Neuron (in vitro differentiated cells): ENCODE measurements at regions not wholly inside any gene's neighbourhood (a gene's known extent, or its start where the extent isn't known, plus 50 kb on each side); places are given as distances from the start of the nearest gene placed in this dataset.

Experiments used
- H2AFZ ChIP-seq: one replicate; pipeline ENCODE4 v1.6.1; 2013; ENCODE audit warnings: low read depth, mild to moderate bottlenecking, inconsistent platforms, low read length, moderate library complexity
- H3K27me3 ChIP-seq: one replicate; pipeline ENCODE4 v1.6.1; 2013; ENCODE audit warnings: low read length; ENCODE audit not compliant: insufficient read depth
- H3K36me3 ChIP-seq: one replicate; pipeline ENCODE4 v1.6.1; 2013; ENCODE audit warnings: low read length; ENCODE audit not compliant: insufficient read depth
- H3K4me1 ChIP-seq: one replicate; pipeline ENCODE4 v1.6.1; 2013; ENCODE audit warnings: low read length; ENCODE audit not compliant: insufficient read depth
- H3K4me3 ChIP-seq: 2 replicates; pipeline ENCODE4 v1.5.1; 2013; ENCODE audit warnings: mild to moderate bottlenecking, low read length, moderate library complexity
- H3K9me3 ChIP-seq: one replicate; pipeline ENCODE4 v1.6.1; 2013; ENCODE audit warnings: low read length

GRCh38 chr16:65218348-65218747 lies 96.5 kb upstream of the CDH11 start:
- H3K4me3 ChIP-seq = no peak overlapping the region
- H3K36me3 ChIP-seq = no peaks in the 10 kb centered on the region
- H2AFZ ChIP-seq = no peak overlapping the region
- no peaks in the 10 kb centered on the region for H3K4me1 ChIP-seq
- no peaks in the 10 kb centered on the region for H3K9me3 ChIP-seq
- H3K27me3 ChIP-seq = no peaks in the 10 kb centered on the region

GRCh38 chr16:65213866-65214595 lies 92.2 kb upstream of the CDH11 start:
- no peaks in the 10 kb centered on the region for H3K9me3 ChIP-seq
- no peak overlapping the region for H3K4me3 ChIP-seq
- no peaks in the 10 kb centered on the region for H3K4me1 ChIP-seq
- no peak overlapping the region for H2AFZ ChIP-seq
- H3K27me3 ChIP-seq = no peaks in the 10 kb centered on the region
- no peaks in the 10 kb centered on the region for H3K36me3 ChIP-seq

GRCh38 chr16:65212791-65213190 lies 90.9 kb upstream of the CDH11 start:
- Histone ChIP-seq H3K36me3 (no peaks in the 10 kb centered on the region), H3K4me1 (no peaks in the 10 kb centered on the region), H2AFZ (no peak overlapping the region), H3K27me3 (no peaks in the 10 kb centered on the region), H3K4me3 (no peak overlapping the region), H3K9me3 (no peaks in the 10 kb centered on the region)

- Histone ChIP-seq H3K9me3 (no peaks in the 10 kb centered on the region), H3K4me1 (no peaks in the 10 kb centered on the region), H2AFZ (no peak overlapping the region), H3K36me3 (no peaks in the 10 kb centered on the region), H3K4me3 (no peak overlapping the region), H3K27me3 (no peaks in the 10 kb centered on the region)
Observed at GRCh38 chr16:65212240-65212639, 90.4 kb upstream of the CDH11 start.

GRCh38 chr16:65202461-65202860 lies 80.6 kb upstream of the CDH11 start:
- H3K4me1 ChIP-seq = no peaks in the 10 kb centered on the region
- no peak overlapping the region for H2AFZ ChIP-seq
- H3K4me3 ChIP-seq = no peak overlapping the region
- no peaks in the 10 kb centered on the region for H3K9me3 ChIP-seq
- no peaks in the 10 kb centered on the region for H3K27me3 ChIP-seq
- H3K36me3 ChIP-seq = no peaks in the 10 kb centered on the region

- no peak overlapping the region for H2AFZ ChIP-seq
- H3K9me3 ChIP-seq = no peaks in the 10 kb centered on the region
- no peaks in the 10 kb centered on the region for H3K36me3 ChIP-seq
- no peaks in the 10 kb centered on the region for H3K4me1 ChIP-seq
- no peak overlapping the region for H3K4me3 ChIP-seq
- H3K27me3 ChIP-seq = no peaks in the 10 kb centered on the region
Observed at GRCh38 chr16:65201511-65201910, 79.6 kb upstream of the CDH11 start.

- Histone ChIP-seq H3K27me3 (no peaks in the 10 kb centered on the region), H3K9me3 (no peaks in the 10 kb centered on the region), H3K4me3 (no peak overlapping the region), H2AFZ (no peak overlapping the region), H3K4me1 (no peaks in the 10 kb centered on the region), H3K36me3 (no peaks in the 10 kb centered on the region)
Observed at GRCh38 chr16:65200857-65201256, 79.0 kb upstream of the CDH11 start.

GRCh38 chr16:65200156-65200773 lies 78.4 kb upstream of the CDH11 start:
- H3K4me3 ChIP-seq = no peak overlapping the region

GRCh38 chr16:65196420-65197075 lies 74.7 kb upstream of the CDH11 start:
- Histone ChIP-seq H3K4me1 (no peaks in the 10 kb centered on the region), H3K36me3 (no peaks in the 10 kb centered on the region), H2AFZ (no peak overlapping the region), H3K9me3 (no peaks in the 10 kb centered on the region), H3K4me3 (no peak overlapping the region), H3K27me3 (no peaks in the 10 kb centered on the region)

More at GRCh38 chr16:65200156-65200773, 78.4 kb upstream of the CDH11 start:
- H2AFZ ChIP-seq = no peak overlapping the region
- no peaks in the 10 kb centered on the region for H3K27me3 ChIP-seq
- no peaks in the 10 kb centered on the region for H3K36me3 ChIP-seq
- H3K4me1 ChIP-seq = no peaks in the 10 kb centered on the region
- H3K9me3 ChIP-seq = no peaks in the 10 kb centered on the region

GRCh38 chr16:65195998-65196397 lies 74.1 kb upstream of the CDH11 start:
- Histone ChIP-seq H3K4me1 (no peaks in the 10 kb centered on the region), H3K36me3 (no peaks in the 10 kb centered on the region), H3K9me3 (no peaks in the 10 kb centered on the region), H3K4me3 (no peak overlapping the region), H2AFZ (no peak overlapping the region), H3K27me3 (no peaks in the 10 kb centered on the region)

GRCh38 chr16:65185241-65185778 lies 63.4 kb upstream of the CDH11 start:
- Histone ChIP-seq H3K9me3 (no peaks in the 10 kb centered on the region), H2AFZ (no peak overlapping the region), H3K36me3 (no peaks in the 10 kb centered on the region), H3K4me3 (no peak overlapping the region), H3K4me1 (no peaks in the 10 kb centered on the region), H3K27me3 (no peaks in the 10 kb centered on the region)

- Histone ChIP-seq H3K4me1 (no peaks in the 10 kb centered on the region), H3K36me3 (no peaks in the 10 kb centered on the region), H3K27me3 (no peaks in the 10 kb centered on the region), H3K9me3 (no peaks in the 10 kb centered on the region), H2AFZ (no peak overlapping the region), H3K4me3 (no peak overlapping the region)
Observed at GRCh38 chr16:65181071-65181561, 59.3 kb upstream of the CDH11 start.

- Histone ChIP-seq H3K27me3 (no peaks in the 10 kb centered on the region), H3K4me3 (no peak overlapping the region), H2AFZ (no peak overlapping the region), H3K36me3 (no peaks in the 10 kb centered on the region), H3K9me3 (no peaks in the 10 kb centered on the region), H3K4me1 (no peaks in the 10 kb centered on the region)
Observed at GRCh38 chr16:65178151-65178550, 56.3 kb upstream of the CDH11 start.
